ENCODE measurements at regions not wholly inside any gene's neighbourhood (a gene's known extent, or its start where the extent isn't known, plus 50 kb on each side); places are given as distances from the start of the nearest gene placed in this dataset.

DNA sequence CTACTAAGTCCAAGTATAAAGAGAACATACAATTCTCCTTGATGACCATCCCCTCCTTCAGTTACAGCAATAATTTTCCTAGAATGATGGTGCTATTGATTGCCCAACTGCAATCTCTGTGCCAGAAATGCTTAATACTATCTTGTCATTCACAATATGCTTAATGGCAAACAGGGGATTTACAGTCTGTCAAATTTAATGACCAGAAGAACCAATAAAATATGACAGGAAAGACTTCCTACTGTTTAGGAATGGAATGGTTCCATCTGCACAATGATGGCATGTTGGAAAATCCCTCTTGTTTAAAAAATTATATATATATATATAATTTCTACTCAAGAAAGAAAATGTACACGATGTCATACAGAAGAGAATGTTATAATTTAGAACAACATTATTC lies 623.2 kb downstream of the CCER1 start:
- Histone ChIP-seq H3K36me3 (ENCODE audit: control insufficient read depth, insufficient read depth, low read length) (no peaks in the 10 kb centered on the region), H3K27me3 (replicated peaks; ENCODE audit: control insufficient read depth, insufficient read depth, low read length) (no peaks in the 10 kb centered on the region), H3K4me3 (replicated peaks; ENCODE audit: low read depth, low read length) (no peak overlapping the region)
- TF ChIP-seq CTCF (IDR thresholded peaks at IDR 0.05; ENCODE audit: insufficient read depth, low read length, poor library complexity, severe bottlenecking), result no peak
- DNase-seq (ENCODE audit: extremely low read depth, insufficient read length), result no peak

DNA sequence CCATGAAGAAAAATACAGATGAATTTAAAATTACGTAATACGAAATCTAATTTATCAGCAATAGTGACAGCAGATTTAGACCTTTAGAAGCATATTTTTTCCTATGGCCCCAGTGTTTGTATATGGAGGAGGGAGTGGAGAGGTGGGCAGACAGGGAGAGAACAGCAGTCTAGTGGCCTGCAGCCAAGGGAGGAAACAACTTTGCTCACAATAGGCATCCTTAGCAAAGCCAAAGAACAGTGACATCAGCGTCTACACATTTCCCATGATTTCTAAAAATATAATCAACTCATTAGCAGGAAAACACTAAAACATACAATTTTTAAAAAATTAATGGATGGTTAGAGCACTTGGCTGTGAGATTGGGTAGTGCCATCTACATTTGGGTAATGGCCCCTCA lies 622.6 kb upstream of the ATP2B1 start:
- Histone ChIP-seq H3K4me3 (replicated peaks; ENCODE audit: low read depth, low read length) (no peak overlapping the region), H3K27me3 (replicated peaks; ENCODE audit: control insufficient read depth, insufficient read depth, low read length) (no peaks in the 10 kb centered on the region), H3K36me3 (ENCODE audit: control insufficient read depth, insufficient read depth, low read length) (no peaks in the 10 kb centered on the region)
- TF ChIP-seq CTCF (IDR thresholded peaks at IDR 0.05; ENCODE audit: insufficient read depth, low read length, poor library complexity, severe bottlenecking), result no peak
- DNase-seq (ENCODE audit: extremely low read depth, insufficient read length), result no peak

- Histone ChIP-seq H3K4me3 (replicated peaks; ENCODE audit: low read depth, low read length) (no peak overlapping the region), H3K36me3 (ENCODE audit: control insufficient read depth, insufficient read depth, low read length) (no peaks in the 10 kb centered on the region), H3K27me3 (replicated peaks; ENCODE audit: control insufficient read depth, insufficient read depth, low read length) (no peaks in the 10 kb centered on the region)
- no peak for TF ChIP-seq CTCF (IDR thresholded peaks at IDR 0.05; ENCODE audit: insufficient read depth, low read length, poor library complexity, severe bottlenecking)
- no peak for DNase-seq (ENCODE audit: extremely low read depth, insufficient read length)
Observed at GRCh38 chr12:90327793-90328743, 619.4 kb upstream of the ATP2B1 start.

GRCh38 chr12:90323217-90323616 lies 614.6 kb upstream of the ATP2B1 start:
- DNase-seq (ENCODE audit: extremely low read depth, insufficient read length), result no peak
- H3K4me3 ChIP-seq (replicated peaks; ENCODE audit: low read depth, low read length), result no peak overlapping the region
- no peaks in the 10 kb centered on the region for H3K27me3 ChIP-seq (replicated peaks; ENCODE audit: control insufficient read depth, insufficient read depth, low read length)
- no peak for TF ChIP-seq CTCF (IDR thresholded peaks at IDR 0.05; ENCODE audit: insufficient read depth, low read length, poor library complexity, severe bottlenecking)
- no peaks in the 10 kb centered on the region for H3K36me3 ChIP-seq (ENCODE audit: control insufficient read depth, insufficient read depth, low read length)

- H3K4me3 ChIP-seq (replicated peaks; ENCODE audit: low read depth, low read length), result no peak overlapping the region
- no peaks in the 10 kb centered on the region for H3K27me3 ChIP-seq (replicated peaks; ENCODE audit: control insufficient read depth, insufficient read depth, low read length)
- no peaks in the 10 kb centered on the region for H3K36me3 ChIP-seq (ENCODE audit: control insufficient read depth, insufficient read depth, low read length)
- no peak for TF ChIP-seq CTCF (IDR thresholded peaks at IDR 0.05; ENCODE audit: insufficient read depth, low read length, poor library complexity, severe bottlenecking)
- DNase-seq (ENCODE audit: extremely low read depth, insufficient read length), result no peak
Observed at GRCh38 chr12:90322006-90322405, 613.4 kb upstream of the ATP2B1 start.
